Hematopoietic multipotent progenitor cell treated with erythropoietin and hydrocortisone succinate and interleukin-3 and kit ligand, for 8 days (in vitro differentiated cells): ENCODE measurements at regions not wholly inside any gene's neighbourhood (a gene's known extent, or its start where the extent isn't known, plus 50 kb on each side); places are given as distances from the start of the nearest gene placed in this dataset.
"Not testable (repeated sequence)": the region's sequence is repeated elsewhere in the genome, so short reads cannot be mapped to it uniquely, and the experiment has no call there.

Experiments used
- DNase-seq: peaks from one replicate; pipeline ENCODE4 v3.0.0-alpha.2; 2015

GRCh38 chr17:77087650-77088454 lies 52.9 kb upstream of the SEC14L1 start:
- DNase-seq, result no peak

DNA sequence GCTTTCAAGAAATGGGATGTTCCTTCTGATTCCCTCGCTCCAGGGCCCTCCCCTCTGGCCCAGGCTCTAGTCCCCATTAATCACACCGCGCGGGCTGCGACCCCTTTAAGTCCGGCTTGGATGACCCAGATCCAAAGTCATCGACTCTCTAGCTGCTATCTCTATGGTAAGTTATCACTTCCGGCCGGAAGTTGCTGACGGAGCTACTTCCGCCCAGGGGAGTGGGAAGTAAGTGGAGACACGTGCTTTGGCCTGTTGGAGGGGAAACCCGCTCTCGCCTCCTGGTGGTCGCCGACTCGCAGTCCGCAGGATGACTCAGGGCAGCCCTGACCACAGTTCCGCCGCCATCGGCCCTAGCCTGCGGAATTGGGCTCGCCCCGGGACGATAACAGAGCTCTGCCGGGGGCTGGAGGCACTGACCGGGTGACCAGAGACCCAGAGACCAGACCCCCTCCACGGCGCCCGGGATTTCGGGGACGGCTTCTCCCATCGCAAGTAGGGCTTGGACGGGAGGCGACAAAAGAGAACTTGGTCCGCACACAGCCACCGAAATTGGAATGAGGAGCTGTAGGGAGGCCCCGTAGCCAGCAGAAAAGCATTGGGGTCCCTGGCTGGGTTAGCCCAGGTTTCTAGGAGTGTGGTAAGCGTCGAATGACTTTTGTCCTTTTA lies 52.2 kb upstream of the SEC14L1 start:
- peak; percentile 99 for DNase-seq

GRCh38 chr17:77089124-77089490 lies 51.7 kb upstream of the SEC14L1 start:
- peak; percentile 50 for DNase-seq

DNA sequence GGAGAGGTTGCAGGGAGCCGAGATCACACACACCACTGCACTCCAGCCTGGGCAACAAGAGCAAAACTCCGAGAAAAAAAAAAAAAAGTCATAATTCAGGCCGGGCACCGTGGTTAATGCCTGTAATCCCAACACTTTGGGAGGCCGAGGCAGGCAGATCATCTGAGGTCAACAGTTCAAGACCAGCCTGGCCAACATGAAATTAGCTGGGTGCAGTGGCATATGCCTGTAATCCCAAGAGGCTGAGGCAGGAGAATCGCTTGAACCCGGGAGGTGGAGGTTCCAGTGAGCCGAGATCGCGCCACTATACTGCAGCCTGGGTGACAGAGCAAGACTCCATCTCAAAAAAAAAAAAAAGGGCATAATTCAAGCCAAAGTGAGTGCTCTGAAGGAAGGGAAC lies 50.8 kb upstream of the SEC14L1 start:
- not testable (repeated sequence) for DNase-seq

- no peak for DNase-seq
Measured at GRCh38 chr17:77090476-77090875, 50.3 kb upstream of the SEC14L1 start.
